ENCODE measurements at regions not wholly inside any gene's neighbourhood (a gene's known extent, or its start where the extent isn't known, plus 50 kb on each side); places are given as distances from the start of the nearest gene placed in this dataset.

DNA sequence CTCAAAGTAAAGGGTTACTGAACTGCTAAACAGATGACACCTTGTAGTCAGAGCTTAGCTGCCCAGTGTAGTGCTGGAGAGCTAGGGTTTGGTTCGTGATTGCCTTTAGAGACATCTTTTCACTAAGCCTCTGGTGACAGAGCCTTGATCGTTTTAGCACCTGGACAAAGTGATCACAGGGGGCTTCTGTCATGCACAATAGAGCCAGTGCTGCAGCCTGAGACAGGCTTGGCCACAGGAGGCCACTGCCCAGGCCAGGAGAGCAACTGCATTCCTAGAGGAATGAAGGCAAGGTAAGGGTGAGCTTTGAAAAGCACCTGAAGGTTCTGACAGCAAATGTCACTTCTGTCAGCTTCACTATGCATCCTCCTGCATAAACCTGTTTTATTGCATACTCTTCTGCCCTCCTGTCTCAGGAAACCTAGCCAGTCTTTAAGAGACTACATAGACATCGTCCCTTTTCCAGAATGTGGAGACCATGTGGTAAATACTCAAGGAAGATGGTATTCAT lies 122.9 kb downstream of the NPY start:
- intact Hi-C loops (cut with DNase I), result no loop called here
- no peaks in the 10 kb centered on the region for H3K4me1 ChIP-seq (ENCODE audit: insufficient read depth)
- DNase-seq, result no peak
- WGBS, 3 donors, result 63 to 71% (median 67%) methylated on average over 3 of the region's 3 CpGs
- H3K27ac ChIP-seq, result no peak overlapping the region
- no peaks in the 10 kb centered on the region for H3K9me3 ChIP-seq
- no peak overlapping the region for H3K4me3 ChIP-seq
- TF ChIP-seq, protein P1, sequence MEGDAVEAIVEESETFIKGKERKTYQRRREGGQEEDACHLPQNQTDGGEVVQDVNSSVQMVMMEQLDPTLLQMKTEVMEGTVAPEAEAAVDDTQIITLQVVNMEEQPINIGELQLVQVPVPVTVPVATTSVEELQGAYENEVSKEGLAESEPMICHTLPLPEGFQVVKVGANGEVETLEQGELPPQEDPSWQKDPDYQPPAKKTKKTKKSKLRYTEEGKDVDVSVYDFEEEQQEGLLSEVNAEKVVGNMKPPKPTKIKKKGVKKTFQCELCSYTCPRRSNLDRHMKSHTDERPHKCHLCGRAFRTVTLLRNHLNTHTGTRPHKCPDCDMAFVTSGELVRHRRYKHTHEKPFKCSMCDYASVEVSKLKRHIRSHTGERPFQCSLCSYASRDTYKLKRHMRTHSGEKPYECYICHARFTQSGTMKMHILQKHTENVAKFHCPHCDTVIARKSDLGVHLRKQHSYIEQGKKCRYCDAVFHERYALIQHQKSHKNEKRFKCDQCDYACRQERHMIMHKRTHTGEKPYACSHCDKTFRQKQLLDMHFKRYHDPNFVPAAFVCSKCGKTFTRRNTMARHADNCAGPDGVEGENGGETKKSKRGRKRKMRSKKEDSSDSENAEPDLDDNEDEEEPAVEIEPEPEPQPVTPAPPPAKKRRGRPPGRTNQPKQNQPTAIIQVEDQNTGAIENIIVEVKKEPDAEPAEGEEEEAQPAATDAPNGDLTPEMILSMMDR (IDR thresholded peaks at IDR 0.05), result no peak
- no peaks in the 10 kb centered on the region for H3K36me3 ChIP-seq
- H3K27me3 ChIP-seq, result no peaks in the 10 kb centered on the region

DNA sequence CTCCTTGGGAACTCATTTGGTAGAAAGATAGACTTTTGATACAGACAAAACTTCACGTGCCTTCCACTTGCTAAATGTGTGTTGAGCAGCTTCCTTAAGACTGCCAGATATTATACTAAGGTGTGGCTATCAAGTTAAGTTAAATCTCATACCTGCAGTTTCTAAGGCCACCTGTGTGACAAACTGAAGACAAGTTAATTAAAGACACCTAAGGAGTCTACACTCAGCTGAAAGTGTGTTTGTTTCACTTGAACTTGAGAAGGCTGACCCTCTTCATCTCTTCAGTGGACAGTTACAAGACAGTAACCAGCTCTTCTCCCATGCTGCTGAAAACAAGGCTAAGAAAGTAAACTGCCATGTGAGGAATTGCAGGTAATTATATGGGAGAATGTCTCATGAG lies 124.0 kb downstream of the NPY start:
- WGBS, 3 donors, result 76 to 88% (median 83%) methylated on average over 1 of the region's 1 CpG
- no peaks in the 10 kb centered on the region for H3K27me3 ChIP-seq
- H3K36me3 ChIP-seq, result no peaks in the 10 kb centered on the region
- no peak for DNase-seq
- H3K4me3 ChIP-seq, result no peak overlapping the region
- H3K4me1 ChIP-seq (ENCODE audit: insufficient read depth), result no peaks in the 10 kb centered on the region
- intact Hi-C loops (cut with DNase I), result no loop called here
- TF ChIP-seq POLR2A (IDR thresholded peaks at IDR 0.05), result no peak
- TF ChIP-seq, protein P1 (IDR thresholded peaks at IDR 0.05), result no peak
- TF ChIP-seq EP300 (IDR thresholded peaks at IDR 0.05), result no peak
- H3K27ac ChIP-seq, result no peak overlapping the region
- no peaks in the 10 kb centered on the region for H3K9me3 ChIP-seq

DNA sequence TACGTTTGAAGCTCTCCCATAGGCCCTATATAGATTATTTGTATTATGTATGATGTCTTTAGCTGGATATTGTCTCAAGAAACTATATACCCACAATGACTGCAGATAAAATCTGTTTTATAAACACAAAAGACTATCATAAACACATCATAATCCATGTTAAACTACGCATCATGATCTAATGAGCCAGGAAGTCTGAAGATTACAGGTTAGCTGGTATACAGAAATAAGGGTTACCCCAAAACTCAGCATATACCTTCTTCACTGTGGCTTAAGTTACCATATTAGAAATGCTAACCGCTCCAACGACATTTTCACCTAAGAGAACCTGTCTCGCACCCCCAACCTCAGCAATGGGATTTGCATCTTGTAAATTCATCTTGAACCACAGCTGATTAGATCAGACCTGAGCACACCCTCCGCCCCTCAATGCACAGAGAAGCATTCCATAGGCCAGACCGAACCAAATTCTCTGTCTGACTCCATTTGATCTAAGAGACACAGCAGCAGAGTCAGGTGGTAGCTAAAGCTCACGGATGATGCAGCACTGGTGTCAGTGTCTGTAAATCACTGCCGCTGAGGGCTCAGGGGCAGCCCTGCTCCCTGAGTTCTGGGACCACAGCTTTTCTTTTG lies 124.9 kb downstream of the NPY start:
- Histone ChIP-seq H3K4me1 (ENCODE audit: insufficient read depth) (no peaks in the 10 kb centered on the region), H3K36me3 (no peaks in the 10 kb centered on the region), H3K27me3 (no peaks in the 10 kb centered on the region), H3K9me3 (no peaks in the 10 kb centered on the region), H3K4me3 (no peak overlapping the region), H3K27ac (no peak overlapping the region)
- WGBS, 3 donors, result 85 to 88% (median 87%) methylated on average over 9 of the region's 9 CpGs
- TF ChIP-seq, protein P1 (IDR thresholded peaks at IDR 0.05), result no peak
- TF ChIP-seq POLR2A (IDR thresholded peaks at IDR 0.05) (no peak), EP300 (IDR thresholded peaks at IDR 0.05) (no peak)
- no peak for DNase-seq
- intact Hi-C loops (cut with DNase I), result no loop called here

DNA sequence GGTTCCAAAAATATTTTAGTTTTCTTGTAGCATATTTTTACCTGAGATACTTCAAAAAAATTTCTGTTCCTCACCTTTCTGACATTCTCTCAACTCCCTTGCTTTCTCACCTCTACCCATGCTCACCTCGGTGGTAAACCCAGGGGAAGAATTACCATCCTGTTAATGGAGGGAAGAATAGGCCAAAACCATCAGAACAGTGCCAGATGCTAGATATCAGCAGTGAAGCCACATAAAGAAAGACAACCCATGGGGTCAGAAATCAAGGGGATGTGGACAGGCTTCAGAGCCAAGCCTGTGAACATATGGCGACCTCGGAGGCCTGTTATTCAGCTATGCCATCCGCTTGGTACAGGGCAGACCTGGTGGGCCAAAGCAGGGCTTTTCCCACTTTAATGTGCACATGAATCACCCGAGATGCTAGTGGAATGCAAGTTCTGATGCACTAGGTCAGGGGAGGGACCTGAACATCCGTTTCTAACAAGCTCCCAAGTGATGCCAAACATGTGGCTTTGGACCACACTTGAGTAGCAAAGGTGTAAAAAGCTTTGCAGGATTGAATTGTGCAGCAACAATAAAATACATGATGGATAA lies 125.5 kb downstream of the NPY start:
- H3K27ac ChIP-seq, result no peak overlapping the region
- intact Hi-C loops (cut with DNase I), result loop anchor here in 1 of 4 donors (10.0 kb wide), 1 partner anchor 245 kb away; no protein-coding TSS in a partner anchor
- no peaks in the 10 kb centered on the region for H3K4me1 ChIP-seq (ENCODE audit: insufficient read depth)
- no peak for DNase-seq
- no peaks in the 10 kb centered on the region for H3K27me3 ChIP-seq
- H3K9me3 ChIP-seq, result no peaks in the 10 kb centered on the region
- H3K36me3 ChIP-seq, result no peaks in the 10 kb centered on the region
- TF ChIP-seq, protein P1 (IDR thresholded peaks at IDR 0.05), result no peak
- no peak for TF ChIP-seq POLR2A (IDR thresholded peaks at IDR 0.05)
- no peak for TF ChIP-seq EP300 (IDR thresholded peaks at IDR 0.05)
- no peak overlapping the region for H3K4me3 ChIP-seq
- WGBS, 3 donors, result 63 to 67% (median 66%) methylated on average over 6 of the region's 6 CpGs

Measured in ovary (tissue), 7 donors.